OCI-LY3 (cell line): ENCODE measurements at regions not wholly inside any gene's neighbourhood (a gene's known extent, or its start where the extent isn't known, plus 50 kb on each side); places are given as distances from the start of the nearest gene placed in this dataset.
A peak's percentile ranks its signal among the peaks of the same experiment; 100 is the strongest.
"Not testable (repeated sequence)": the region's sequence is repeated elsewhere in the genome, so short reads cannot be mapped to it uniquely, and the experiment has no call there.

Experiments used
- H2AFZ ChIP-seq: fragments of 200-600, 300-600 bp; shearing (Covaris generic); 2 replicates; pipeline ENCODE4 v1.6.0; 2014; ENCODE audit warnings: antibody characterized with exemption, low read depth, low read length
- H3K27ac ChIP-seq: fragments of 200-600, 300-600 bp; sonication (generic); 2 replicates; pipeline ENCODE4 v1.5.1; 2014; ENCODE audit warnings: mild to moderate bottlenecking, low read length, moderate library complexity, mixed read lengths
- H3K27me3 ChIP-seq: fragments of 200-600, 300-600 bp; sonication (generic); 2 replicates; pipeline ENCODE4 v1.6.1; 2014; ENCODE audit warnings: low read depth, low read length, mixed read lengths
- H3K36me3 ChIP-seq: fragments of 200-600, 300-600 bp; sonication (generic); replicated peaks from 2 replicates; pipeline ENCODE3; 2014; ENCODE audit warnings: low read depth, low read length, mixed read lengths
- H3K4me1 ChIP-seq: fragments of 300-600, 200-600 bp; sonication (generic); 2 replicates; pipeline ENCODE4 v1.6.1; 2014; ENCODE audit warnings: low read length, mixed read lengths
- H3K4me2 ChIP-seq: fragments of 200-600, 300-600 bp; sonication (generic); 2 replicates; pipeline ENCODE4 v1.6.1; 2014; ENCODE audit warnings: low read length, mixed read lengths
- H3K4me3 ChIP-seq: fragments of 300-600, 200-600 bp; sonication (generic); 2 replicates; pipeline ENCODE4 v1.5.1; 2014; ENCODE audit warnings: antibody characterized with exemption, mild to moderate bottlenecking, low read length, moderate library complexity
- H3K79me2 ChIP-seq: fragments of 300-600, 200-600 bp; shearing (Covaris generic); 2 replicates; pipeline ENCODE4 v1.6.1; 2014; ENCODE audit warnings: mild to moderate bottlenecking, low read length, mixed read lengths
- H3K9ac ChIP-seq: fragments of 300-600, 200-600 bp; shearing (Covaris generic); 2 replicates; pipeline ENCODE4 v1.6.0; 2014; ENCODE audit warnings: mild to moderate bottlenecking, low read length, moderate library complexity
- H3K9me3 ChIP-seq: fragments of 200-600, 300-600 bp; shearing (Covaris generic); 2 replicates; pipeline ENCODE4 v1.6.1; 2014; ENCODE audit warnings: low read length, mixed read lengths; ENCODE audit not compliant: insufficient read depth
- H4K20me1 ChIP-seq: fragments of 200-600, 300-600 bp; sonication (generic); 2 replicates; pipeline ENCODE4 v1.6.1; 2016; ENCODE audit warnings: low read length, mixed read lengths; ENCODE audit not compliant: insufficient read depth
- CTCF ChIP-seq: fragments of 200-600, 300-600 bp; sonication (generic); IDR thresholded peaks from 2 replicates; pipeline ENCODE4 v1.5.1; 2014; ENCODE audit warnings: antibody characterized with exemption, low read length, low read depth
- EZH2phosphoT487 ChIP-seq: fragments of 200-600 bp; shearing (Covaris generic); IDR thresholded peaks from 2 replicates; pipeline ENCODE4 v1.6.1; 2018; ENCODE audit warnings: antibody characterized with exemption, mixed run types, low read depth

- Histone ChIP-seq H4K20me1 (no peaks in the 10 kb centered on the region), H3K79me2 (no peaks in the 10 kb centered on the region), H3K4me2 (no peak overlapping the region), H3K27ac (no peak overlapping the region), H2AFZ (no peak overlapping the region), H3K36me3 (no peaks in the 10 kb centered on the region), H3K9me3 (no peaks in the 10 kb centered on the region), H3K4me1 (no peaks in the 10 kb centered on the region), H3K27me3 (no peaks in the 10 kb centered on the region), H3K4me3 (no peak overlapping the region), H3K9ac (no peak overlapping the region)
- TF ChIP-seq CTCF, result peak; percentile 67
- no peak for TF ChIP-seq EZH2phosphoT487
These were observed 1277.1 kb downstream of the GATA3 start for GRCh38 chr10:9331583-9332008.

- no peak overlapping the region for H2AFZ ChIP-seq
- no peaks in the 10 kb centered on the region for H3K4me1 ChIP-seq
- no peaks in the 10 kb centered on the region for H4K20me1 ChIP-seq
- H3K79me2 ChIP-seq, result no peaks in the 10 kb centered on the region
- H3K36me3 ChIP-seq, result no peaks in the 10 kb centered on the region
- no peak overlapping the region for H3K27ac ChIP-seq
- no peak overlapping the region for H3K9ac ChIP-seq
- no peak for TF ChIP-seq EZH2phosphoT487
- TF ChIP-seq CTCF, result no peak
- H3K9me3 ChIP-seq, result no peaks in the 10 kb centered on the region
- no peaks in the 10 kb centered on the region for H3K27me3 ChIP-seq
- H3K4me2 ChIP-seq, result no peak overlapping the region
- no peak overlapping the region for H3K4me3 ChIP-seq
These were observed 1279.8 kb downstream of the GATA3 start for GRCh38 chr10:9334270-9334669.

GRCh38 chr10:9339716-9340115 lies 1285.2 kb downstream of the GATA3 start:
- Histone ChIP-seq H3K4me2 (no peak overlapping the region), H2AFZ (no peak overlapping the region), H3K9me3 (no peaks in the 10 kb centered on the region)

GRCh38 chr10:9342885-9343570 lies 1288.5 kb downstream of the GATA3 start:
- Histone ChIP-seq H3K27me3 (no peaks in the 10 kb centered on the region), H3K9ac (no peak overlapping the region), H3K36me3 (no peaks in the 10 kb centered on the region), H2AFZ (no peak overlapping the region), H3K9me3 (no peaks in the 10 kb centered on the region), H3K79me2 (no peaks in the 10 kb centered on the region), H3K4me3 (no peak overlapping the region), H3K27ac (no peak overlapping the region), H3K4me2 (no peak overlapping the region), H3K4me1 (no peaks in the 10 kb centered on the region), H4K20me1 (no peaks in the 10 kb centered on the region)
- TF ChIP-seq EZH2phosphoT487, result no peak
- TF ChIP-seq CTCF, result peak; percentile 67

More at GRCh38 chr10:9339716-9340115, 1285.2 kb downstream of the GATA3 start:
- H4K20me1 ChIP-seq, result no peaks in the 10 kb centered on the region
- H3K27ac ChIP-seq, result no peak overlapping the region
- H3K4me1 ChIP-seq, result no peaks in the 10 kb centered on the region
- no peak overlapping the region for H3K9ac ChIP-seq
- no peaks in the 10 kb centered on the region for H3K36me3 ChIP-seq
- H3K27me3 ChIP-seq, result no peaks in the 10 kb centered on the region
- H3K4me3 ChIP-seq, result no peak overlapping the region
- H3K79me2 ChIP-seq, result no peaks in the 10 kb centered on the region
- TF ChIP-seq EZH2phosphoT487, result no peak
- TF ChIP-seq CTCF, result no peak

GRCh38 chr10:9347933-9348332 lies 1293.4 kb downstream of the GATA3 start:
- H3K27me3 ChIP-seq, H3K4me2 ChIP-seq, H3K9ac ChIP-seq: not testable (repeated sequence)

More at GRCh38 chr10:9347933-9348332, 1293.4 kb downstream of the GATA3 start:
- H3K9me3 ChIP-seq, H3K36me3 ChIP-seq, H3K4me3 ChIP-seq, H2AFZ ChIP-seq, H3K4me1 ChIP-seq, H3K27ac ChIP-seq, H3K79me2 ChIP-seq, H4K20me1 ChIP-seq: not testable (repeated sequence)
